ENCODE measurements at regions not wholly inside any gene's neighbourhood (a gene's known extent, or its start where the extent isn't known, plus 50 kb on each side); places are given as distances from the start of the nearest gene placed in this dataset.

- WGBS, 2 experiments (ENCODE audit: extremely low coverage in 1 of 2, insufficient coverage in 1 of 2, insufficient read length in 1 of 2, insufficient replicate concordance in 2 of 2, low coverage in 1 of 2, low lambda C conversion rate in 2 of 2, missing lambda C conversion rate in 1 of 2) = 96% methylated on average over 5 of the region's 5 CpGs; no CpG with 5 or more reads in 1 of the 2 experiments
- no peak overlapping the region for H4K91ac ChIP-seq (replicated peaks; ENCODE audit: insufficient read length, low read length)
- TF ChIP-seq RBBP5 (IDR thresholded peaks at IDR 0.05; ENCODE audit: borderline replicate concordance, low read depth, low read length) (no peak), ATF3 (IDR thresholded peaks at IDR 0.05; ENCODE audit: insufficient read depth, low read depth, low read length) (no peak), TAF1 (IDR thresholded peaks at IDR 0.05; ENCODE audit: low read depth, low read length) (no peak), BCL11A (IDR thresholded peaks at IDR 0.05; ENCODE audit: low read depth in 2 of 2, low read length in 2 of 2) (no peak), YY1 (IDR thresholded peaks at IDR 0.05; ENCODE audit: low read depth, low read length) (no peak), POLR2A (IDR thresholded peaks at IDR 0.05; ENCODE audit: control extremely low read depth in 1 of 2, low read depth in 2 of 2, low read length in 2 of 2) (no peak), CTCF (IDR thresholded peaks at IDR 0.05; ENCODE audit: control extremely low read depth in 1 of 3, insufficient read depth in 1 of 3, low read depth in 1 of 3, low read length in 3 of 3) (no peak), SIX5 (IDR thresholded peaks at IDR 0.05; ENCODE audit: low read depth, low read length) (no peak), BACH1 (IDR thresholded peaks at IDR 0.05; ENCODE audit: low read length) (no peak), E2F6 (IDR thresholded peaks at IDR 0.05) (no peak), CBX8 (IDR thresholded peaks at IDR 0.05; ENCODE audit: borderline replicate concordance, low read depth, low read length) (no peak), TAF7 (optimal IDR thresholded peaks at IDR 0.05; ENCODE audit: borderline replicate concordance, low read depth, low read length) (no peak)
Measured at GRCh38 chr3:27577504-27577903, 93.3 kb upstream of the SLC4A7 start.

More at GRCh38 chr3:27577504-27577903, 93.3 kb upstream of the SLC4A7 start:
- Histone ChIP-seq H3K4me1 (replicated peaks in 1 of 4; ENCODE audit: control insufficient read depth in 3 of 4, insufficient read depth in 4 of 4, low read length in 3 of 4) (no peaks in the 10 kb centered on the region), H4K20me1 (replicated peaks in 1 of 2; ENCODE audit: control insufficient read depth in 1 of 2, insufficient read depth in 2 of 2, low read length in 2 of 2) (no peaks in the 10 kb centered on the region), H4K5ac (ENCODE audit: insufficient read length, low read depth, low read length) (no peak overlapping the region), H3K23ac (ENCODE audit: insufficient read length) (no peak overlapping the region), H4K8ac (ENCODE audit: extremely low read depth, insufficient read depth, low read length) (no peak overlapping the region), H3K4ac (replicated peaks; ENCODE audit: insufficient read length, low read depth, low read length) (no peak overlapping the region), H3K56ac (replicated peaks; ENCODE audit: insufficient read length, low read depth, low read length) (no peak overlapping the region), H3K9me3 (ENCODE audit: insufficient read depth in 2 of 2, low read depth in 1 of 2, low read length in 1 of 2) (no peaks in the 10 kb centered on the region; a peak in 1 of 4 replicates), H3K4me3 (ENCODE audit: extremely low read depth in 1 of 4, insufficient read depth in 2 of 4, low read depth in 3 of 4, low read length in 4 of 4) (no peak overlapping the region), H3K79me1 (ENCODE audit: low read depth, low read length) (no peaks in the 10 kb centered on the region), H3K4me2 (ENCODE audit: insufficient read depth in 1 of 2, low read depth in 2 of 2, low read length in 2 of 2) (no peak overlapping the region), H3K27me3 (replicated peaks in 1 of 4; ENCODE audit: control insufficient read depth in 3 of 4, extremely low read depth in 1 of 4, insufficient read depth in 3 of 4, low read length in 3 of 4) (no peaks in the 10 kb centered on the region), H3K36me3 (ENCODE audit: control insufficient read depth in 2 of 4, insufficient read depth in 4 of 4, low read length in 3 of 4) (no peaks in the 10 kb centered on the region), H3K14ac (ENCODE audit: insufficient read length) (no peak overlapping the region), H2BK12ac (ENCODE audit: low read depth, low read length) (no peak overlapping the region), H2AK5ac (ENCODE audit: low read depth, low read length) (no peak overlapping the region), H3K23me2 (ENCODE audit: low read depth, low read length) (no peaks in the 10 kb centered on the region), H2BK20ac (ENCODE audit: low read length) (no peak overlapping the region), H3K18ac (ENCODE audit: extremely low read depth, low read length) (no peak overlapping the region), H2AFZ (ENCODE audit: low read length) (no peak overlapping the region), H3K79me2 (ENCODE audit: control insufficient read depth in 1 of 2, insufficient read depth in 2 of 2, low read length in 2 of 2) (no peaks in the 10 kb centered on the region), H2BK120ac (replicated peaks; ENCODE audit: low read depth, low read length) (no peak overlapping the region), H3K9ac (replicated peaks in 1 of 4; ENCODE audit: extremely low read depth in 1 of 4, low read depth in 3 of 4, low read length in 3 of 4) (no peak overlapping the region), H3K27ac (ENCODE audit: low read depth, low read length) (no peak overlapping the region), H2BK15ac (ENCODE audit: low read length) (no peak overlapping the region), H2BK5ac (ENCODE audit: low read depth, low read length) (no peak overlapping the region)
- no peak for DNase-seq (ENCODE audit: low read depth in 1 of 2, low spot score in 2 of 2)
- no peak for FAIRE-seq
- ChIA-PET POLR2A (ENCODE audit: partially characterized antibody) (no interaction called here), CTCF (ENCODE audit: partially characterized antibody) (no interaction called here)

All from H1 (cell line).